Endothelial cell of umbilical vein (primary cell): ENCODE measurements at regions not wholly inside any gene's neighbourhood (a gene's known extent, or its start where the extent isn't known, plus 50 kb on each side); places are given as distances from the start of the nearest gene placed in this dataset.

Source experiments
- BruUV-seq: library from RNA; stranded (reverse); fragments of 400-500 nt; replicated peaks from 2 replicates; lab custom pipeline; 2021; lab: Mats Ljungman, UMichigan
- CTCF ChIA-PET: fragments of 300-600, 350-600 bp; sonication (Branson Sonifier 250); formaldehyde crosslinking; loops from one replicate; lab custom pipeline; 2021; ENCODE audit warnings: antibody characterized with exemption, inconsistent platforms; lab: Charles Lee
- POLR2A ChIA-PET: fragments of 300-600, 350-600 bp; sonication (Branson Sonifier 250); formaldehyde crosslinking; loops from one replicate; lab custom pipeline; 2021; ENCODE audit warnings: antibody characterized with exemption, inconsistent platforms; lab: Charles Lee
- DNase-seq: peaks from one replicate; pipeline ENCODE4 v3.0.0-alpha.2; 2011; ENCODE audit warnings: low read depth, low spot score
- FAIRE-seq: peaks from 2 replicates; lab custom pipeline; 2011; peaks lifted over from hg19 to GRCh38; lab: Jason Lieb, UNC
- H2AFZ ChIP-seq: 2 replicates; pipeline ENCODE4 v1.6.0; 2012; ENCODE audit warnings: low read depth, low read length, control low read depth, inconsistent platforms
- H3K27ac ChIP-seq: 2 replicates; pipeline ENCODE4 v1.5.1; 2011; ENCODE audit warnings: low read depth, mild to moderate bottlenecking, control low read depth, low read length, moderate library complexity; ENCODE audit not compliant: insufficient read depth
- H3K27me3 ChIP-seq, 2 experiments: 2 replicates each; pipeline versions ENCODE4 v1.6.0 to v1.6.1; 2011; ENCODE audit warnings: low read length in 2 of 2, mixed read lengths in 1 of 2; ENCODE audit not compliant: control insufficient read depth in 2 of 2, insufficient read depth in 2 of 2
- H3K36me3 ChIP-seq, 2 experiments: 2 replicates in 1 of 2; 3 replicates in 1 of 2; pipeline ENCODE4 v1.5.1; 2011; ENCODE audit warnings: low read length in 2 of 2, mild to moderate bottlenecking in 1 of 2, moderate library complexity in 1 of 2; ENCODE audit not compliant: control insufficient read depth in 2 of 2, insufficient read depth in 2 of 2; ENCODE audit errors: extremely low read depth in 1 of 2
- H3K4me1 ChIP-seq: 3 replicates; pipeline ENCODE4 v1.5.1; 2011; ENCODE audit warnings: mild to moderate bottlenecking, low read length; ENCODE audit not compliant: control insufficient read depth, insufficient read depth; ENCODE audit errors: extremely low read depth
- H3K4me2 ChIP-seq: 2 replicates; pipeline ENCODE4 v1.6.1; 2011; ENCODE audit warnings: low read length, control low read depth, mixed read lengths; ENCODE audit not compliant: insufficient read depth
- H3K4me3 ChIP-seq, 3 experiments: fragments of 200-600 bp in 1 of 3; sonication (generic), shearing (Covaris generic) in 1 of 3; replicated peaks in 1 of 3; 2 replicates each; pipeline ENCODE4 v1.5.1; 2011 to 2016; ENCODE audit warnings: control low read depth in 3 of 3, low read length in 3 of 3, mild to moderate bottlenecking in 2 of 3, inconsistent platforms in 1 of 3, low read depth in 1 of 3, moderate library complexity in 1 of 3; ENCODE audit not compliant: insufficient read depth in 1 of 3
- H3K79me2 ChIP-seq: 2 replicates; pipeline ENCODE4 v1.6.0; 2012; ENCODE audit warnings: low read length, inconsistent platforms; ENCODE audit not compliant: control insufficient read depth, insufficient read depth
- H3K9ac ChIP-seq: replicated peaks from 2 replicates; pipeline ENCODE3; 2011; ENCODE audit warnings: low read length, control low read depth; ENCODE audit not compliant: insufficient read depth; ENCODE audit errors: extremely low read depth
- H3K9me1 ChIP-seq: replicated peaks from 3 replicates; pipeline ENCODE4 v1.6.0; 2011; ENCODE audit warnings: mild to moderate bottlenecking, low read length; ENCODE audit not compliant: control insufficient read depth, insufficient read depth; ENCODE audit errors: extremely low read depth
- H3K9me3 ChIP-seq: replicated peaks from 2 replicates; pipeline ENCODE4 v1.5.1; 2012; ENCODE audit warnings: low read length, inconsistent platforms; ENCODE audit not compliant: control insufficient read depth, insufficient read depth
- H4K20me1 ChIP-seq: replicated peaks from 2 replicates; pipeline ENCODE3; 2011; ENCODE audit warnings: mild to moderate bottlenecking, low read length; ENCODE audit not compliant: control insufficient read depth, insufficient read depth; ENCODE audit errors: extremely low read depth
- CTCF ChIP-seq, 2 donors: IDR thresholded peaks; 1 replicate in 1 of 2; 2 replicates in 1 of 2; pipeline ENCODE4 v1.5.1; 2011; ENCODE audit warnings: low read length in 2 of 2, mild to moderate bottlenecking in 2 of 2, moderate library complexity in 2 of 2, control low read depth in 1 of 2, inconsistent platforms in 1 of 2, low read depth in 1 of 2; ENCODE audit not compliant: insufficient read depth in 1 of 2; ENCODE audit errors: extremely low read depth in 1 of 2
- EZH2 ChIP-seq: IDR thresholded peaks from 2 replicates; pipeline ENCODE4 v1.6.1; 2012; ENCODE audit warnings: borderline replicate concordance, low read depth, mild to moderate bottlenecking, moderate library complexity, low read length, inconsistent platforms; ENCODE audit not compliant: severe bottlenecking
- FOS ChIP-seq: IDR thresholded peaks from 2 replicates; pipeline ENCODE4 v1.6.1; 2011; ENCODE audit warnings: mild to moderate bottlenecking, low read length, moderate library complexity, borderline replicate concordance; ENCODE audit not compliant: insufficient read depth
- GATA2 ChIP-seq: IDR thresholded peaks from 2 replicates; pipeline ENCODE4 v1.7.0; 2011; ENCODE audit warnings: low read depth, mild to moderate bottlenecking, moderate library complexity, mixed read lengths, low read length; ENCODE audit not compliant: insufficient read length, insufficient read depth
- JUN ChIP-seq: IDR thresholded peaks from 2 replicates; pipeline ENCODE4 v1.6.1; 2011; ENCODE audit warnings: borderline replicate concordance, low read depth; ENCODE audit not compliant: insufficient read length, insufficient read depth
- MYC ChIP-seq: IDR thresholded peaks from one replicate; pipeline ENCODE4 v1.6.1; 2011; ENCODE audit warnings: mild to moderate bottlenecking, low read depth, low read length
- POLR2A ChIP-seq: IDR thresholded peaks from 2 replicates; pipeline ENCODE4 v1.6.1; 2012; ENCODE audit warnings: low read depth, mild to moderate bottlenecking, control low read depth, low read length
- POLR2AphosphoS5 ChIP-seq: IDR thresholded peaks from 2 replicates; pipeline ENCODE4 v1.6.1; 2012; ENCODE audit warnings: low read depth, mild to moderate bottlenecking, control low read depth, low read length, moderate library complexity; ENCODE audit not compliant: insufficient read depth
- dilution Hi-C: fragments of 300-500 bp; cut with MboI; formaldehyde crosslinking; loops from one replicate; pipeline ENCODE4 v1.15.0; 2019; ENCODE audit warnings: low sequenced_read_pairs; ENCODE audit not compliant: extremely low pct_ligation_motif_present
- intact Hi-C: fragments of 100-400 bp; cut with micrococcal nuclease; formaldehyde crosslinking; loops from one replicate; pipeline ENCODE4 v1.10.0; 2022
- TF ChIP-seq, protein P1 (sequence below): IDR thresholded peaks from 2 replicates; pipeline ENCODE4 v1.6.1; 2011; ENCODE audit not compliant: insufficient read depth, insufficient read length

GRCh38 chr12:105436636-105437035 is 106.1 kb downstream of the C12orf75 start:
- Histone ChIP-seq H3K4me2 (no peak overlapping the region), H3K36me3 (no peaks in the 10 kb centered on the region), H3K9me3 (no peaks in the 10 kb centered on the region), H3K27ac (no peak overlapping the region), H4K20me1 (no peaks in the 10 kb centered on the region), H3K9me1 (no peaks in the 10 kb centered on the region), H3K4me3 (no peak overlapping the region), H2AFZ (no peak overlapping the region), H3K4me1 (peaks cover 18% of the 10 kb centered on the region), H3K79me2 (no peaks in the 10 kb centered on the region), H3K27me3 (no peaks in the 10 kb centered on the region), H3K9ac (no peak overlapping the region)
- BruUV-seq: no TSS peak
- intact Hi-C loops (no loop called here), dilution Hi-C loops (no loop called here)
- DNase-seq: no peak
- ChIA-PET CTCF (interaction anchor here (0.9 to 1.7 kb wide), 3 partner anchors 8 to 30 kb away, joined by 4 to 9 read pairs (median 7); no protein-coding TSS in a partner anchor), POLR2A (no interaction called here)
- TF ChIP-seq MYC: no peak
- no peak for TF ChIP-seq JUN
- TF ChIP-seq POLR2A: no peak
- TF ChIP-seq GATA2: no peak
- no peak for TF ChIP-seq EZH2
- TF ChIP-seq FOS: no peak
- TF ChIP-seq CTCF (IDR thresholded peaks at IDR 0.05; ENCODE audit: extremely low read depth in 1 of 2, insufficient read depth in 1 of 2, low read depth in 1 of 2, low read length in 2 of 2): no peak
- TF ChIP-seq, protein P1, sequence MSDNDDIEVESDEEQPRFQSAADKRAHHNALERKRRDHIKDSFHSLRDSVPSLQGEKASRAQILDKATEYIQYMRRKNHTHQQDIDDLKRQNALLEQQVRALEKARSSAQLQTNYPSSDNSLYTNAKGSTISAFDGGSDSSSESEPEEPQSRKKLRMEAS: no peak
- TF ChIP-seq POLR2AphosphoS5: no peak
- FAIRE-seq: no peak
